ENCODE measurements at regions not wholly inside any gene's neighbourhood (a gene's known extent, or its start where the extent isn't known, plus 50 kb on each side); places are given as distances from the start of the nearest gene placed in this dataset.

DNA sequence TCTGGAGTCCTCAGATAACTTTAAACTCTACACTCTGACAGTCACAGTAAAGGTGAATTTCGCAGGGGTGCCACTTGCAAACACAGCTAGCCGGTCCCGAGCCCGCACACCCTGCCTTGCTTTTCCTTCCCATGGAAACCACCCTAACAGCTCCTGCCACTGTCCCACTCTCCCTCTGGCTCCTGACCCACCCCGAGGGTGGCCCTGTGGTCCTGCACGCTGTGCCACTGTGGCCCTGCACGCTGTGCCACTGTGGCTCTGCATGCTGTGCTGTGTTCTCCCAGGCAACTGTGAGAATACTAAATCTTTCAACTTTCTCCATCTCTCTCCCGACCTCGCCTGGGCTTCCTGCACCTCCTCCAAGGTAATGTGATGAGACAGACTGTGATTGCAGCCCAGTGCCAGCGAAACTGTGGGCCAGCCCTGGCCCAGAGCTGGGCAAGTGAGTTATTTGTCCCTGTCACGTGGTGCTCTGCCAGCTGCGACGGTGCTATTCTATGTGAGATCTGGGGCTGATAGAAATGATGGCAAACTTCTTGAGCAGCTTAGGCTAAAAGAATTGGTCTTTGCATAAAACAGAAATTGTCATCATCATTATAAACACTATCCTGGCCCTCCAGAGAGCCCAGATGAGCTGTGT is 63.4 kb upstream of the TARBP1 start:
- Histone ChIP-seq H3K9ac (ENCODE audit: low read length) (no peak overlapping the region), H3K4me1 (ENCODE audit: control insufficient read depth, insufficient read depth, low read length) (peaks cover 33% of the 10 kb centered on the region), H3K4me3 (ENCODE audit: low read length) (no peak overlapping the region)

GRCh38 chr1:234541286-234541975 is 62.5 kb upstream of the TARBP1 start:
- Histone ChIP-seq H3K9ac (ENCODE audit: low read length) (no peak overlapping the region), H3K9me3 (ENCODE audit: control insufficient read depth, low read length) (no peaks in the 10 kb centered on the region), H3K4me1 (ENCODE audit: control insufficient read depth, insufficient read depth, low read length) (peaks cover 42% of the 10 kb centered on the region), H3K4me3 (ENCODE audit: low read length) (no peak overlapping the region), H3K27me3 (ENCODE audit: control insufficient read depth, insufficient read depth, low read length) (no peaks in the 10 kb centered on the region), H3K36me3 (ENCODE audit: control insufficient read depth, insufficient read depth, low read length) (no peaks in the 10 kb centered on the region)

More for the DNA sequence above, 63.4 kb upstream of the TARBP1 start:
- no peaks in the 10 kb centered on the region for H3K27me3 ChIP-seq (ENCODE audit: control insufficient read depth, insufficient read depth, low read length)
- H3K36me3 ChIP-seq (ENCODE audit: control insufficient read depth, insufficient read depth, low read length): no peaks in the 10 kb centered on the region
- no peaks in the 10 kb centered on the region for H3K9me3 ChIP-seq (ENCODE audit: control insufficient read depth, low read length)

GRCh38 chr1:234540404-234540762 is 61.4 kb upstream of the TARBP1 start:
- Histone ChIP-seq H3K36me3 (ENCODE audit: control insufficient read depth, insufficient read depth, low read length) (no peaks in the 10 kb centered on the region), H3K9ac (ENCODE audit: low read length) (no peak overlapping the region), H3K4me3 (ENCODE audit: low read length) (no peak overlapping the region), H3K4me1 (ENCODE audit: control insufficient read depth, insufficient read depth, low read length) (peaks cover 45% of the 10 kb centered on the region), H3K27me3 (ENCODE audit: control insufficient read depth, insufficient read depth, low read length) (no peaks in the 10 kb centered on the region), H3K9me3 (ENCODE audit: control insufficient read depth, low read length) (no peaks in the 10 kb centered on the region)

GRCh38 chr1:234539666-234540403 is 60.9 kb upstream of the TARBP1 start:
- peaks cover 45% of the 10 kb centered on the region for H3K4me1 ChIP-seq (ENCODE audit: control insufficient read depth, insufficient read depth, low read length)
- H3K9me3 ChIP-seq (ENCODE audit: control insufficient read depth, low read length): no peaks in the 10 kb centered on the region
- no peaks in the 10 kb centered on the region for H3K27me3 ChIP-seq (ENCODE audit: control insufficient read depth, insufficient read depth, low read length)
- H3K4me3 ChIP-seq (ENCODE audit: low read length): no peak overlapping the region
- H3K36me3 ChIP-seq (ENCODE audit: control insufficient read depth, insufficient read depth, low read length): no peaks in the 10 kb centered on the region
- H3K9ac ChIP-seq (ENCODE audit: low read length): no peak overlapping the region

DNA sequence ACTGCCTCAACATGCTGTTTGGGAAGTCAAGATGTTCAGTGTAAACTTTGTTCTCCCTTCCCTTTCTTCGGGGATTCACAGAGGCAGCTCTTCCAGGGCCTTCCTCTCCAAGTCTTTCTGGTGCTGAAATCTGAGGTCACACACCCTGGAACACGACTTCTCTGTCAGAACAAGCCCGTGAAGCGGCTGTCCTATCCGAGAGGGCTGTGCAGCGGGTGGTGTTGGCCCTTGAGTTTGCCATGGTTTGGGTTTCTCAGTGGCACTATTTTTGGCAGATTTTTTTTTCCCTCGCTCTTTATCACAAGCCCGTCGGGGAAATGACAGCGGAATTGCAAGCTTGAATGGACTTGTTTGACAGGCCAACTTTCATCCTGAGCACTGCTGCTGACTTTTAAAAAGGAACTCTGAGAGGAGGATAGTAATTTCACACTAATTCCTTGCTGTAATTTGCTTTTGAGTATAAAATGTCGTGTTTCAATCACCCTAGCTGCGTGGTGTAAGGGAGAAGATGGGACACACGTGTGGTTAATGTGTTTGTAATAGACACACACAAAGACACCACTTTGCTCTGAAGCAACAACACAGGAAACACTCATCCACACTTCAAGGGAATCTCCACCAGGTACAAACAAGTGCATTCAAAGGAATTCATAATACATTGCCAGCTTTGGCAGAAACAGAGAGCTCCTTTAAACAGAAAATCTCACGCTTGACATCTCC is 60.1 kb upstream of the TARBP1 start:
- no peaks in the 10 kb centered on the region for H3K36me3 ChIP-seq (ENCODE audit: control insufficient read depth, insufficient read depth, low read length)
- H3K4me1 ChIP-seq (ENCODE audit: control insufficient read depth, insufficient read depth, low read length): peaks cover 47% of the 10 kb centered on the region
- H3K9ac ChIP-seq (ENCODE audit: low read length): no peak overlapping the region
- no peaks in the 10 kb centered on the region for H3K27me3 ChIP-seq (ENCODE audit: control insufficient read depth, insufficient read depth, low read length)
- H3K9me3 ChIP-seq (ENCODE audit: control insufficient read depth, low read length): no peaks in the 10 kb centered on the region
- H3K4me3 ChIP-seq (ENCODE audit: low read length): no peak overlapping the region

GRCh38 chr1:234538062-234538731 is 59.2 kb upstream of the TARBP1 start:
- Histone ChIP-seq H3K4me1 (ENCODE audit: control insufficient read depth, insufficient read depth, low read length) (peaks cover 48% of the 10 kb centered on the region), H3K36me3 (ENCODE audit: control insufficient read depth, insufficient read depth, low read length) (no peaks in the 10 kb centered on the region), H3K9ac (ENCODE audit: low read length) (no peak overlapping the region), H3K27me3 (ENCODE audit: control insufficient read depth, insufficient read depth, low read length) (no peaks in the 10 kb centered on the region), H3K9me3 (ENCODE audit: control insufficient read depth, low read length) (no peaks in the 10 kb centered on the region), H3K4me3 (ENCODE audit: low read length) (no peak overlapping the region)

DNA sequence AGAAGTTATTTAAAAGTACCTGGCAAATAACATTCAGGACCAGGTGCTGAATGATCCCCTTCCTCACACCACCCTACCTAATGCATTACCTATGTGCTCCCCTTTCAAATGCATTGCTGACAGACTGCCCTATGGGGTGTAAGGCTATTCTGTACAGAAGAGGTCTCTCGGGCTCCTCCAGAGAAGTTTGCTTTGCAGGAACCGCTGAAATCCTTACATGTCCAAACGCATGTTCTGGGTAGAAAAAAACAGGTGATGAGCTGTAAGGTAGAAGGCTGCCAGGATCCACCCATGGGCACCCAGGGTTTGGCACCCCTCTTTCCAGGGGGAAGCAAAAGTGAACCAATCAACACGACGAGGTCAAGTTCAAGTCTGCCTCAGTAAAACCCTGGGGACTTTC is 58.3 kb upstream of the TARBP1 start:
- Histone ChIP-seq H3K27me3 (ENCODE audit: control insufficient read depth, insufficient read depth, low read length) (no peaks in the 10 kb centered on the region), H3K9me3 (ENCODE audit: control insufficient read depth, low read length) (no peaks in the 10 kb centered on the region), H3K4me1 (ENCODE audit: control insufficient read depth, insufficient read depth, low read length) (peaks cover 58% of the 10 kb centered on the region), H3K9ac (ENCODE audit: low read length) (no peak overlapping the region), H3K4me3 (ENCODE audit: low read length) (no peak overlapping the region), H3K36me3 (ENCODE audit: control insufficient read depth, insufficient read depth, low read length) (no peaks in the 10 kb centered on the region)

GRCh38 chr1:234536741-234537140 is 57.8 kb upstream of the TARBP1 start:
- H3K9ac ChIP-seq (ENCODE audit: low read length): no peak overlapping the region
- no peak overlapping the region for H3K4me3 ChIP-seq (ENCODE audit: low read length)
- no peaks in the 10 kb centered on the region for H3K9me3 ChIP-seq (ENCODE audit: control insufficient read depth, low read length)
- no peaks in the 10 kb centered on the region for H3K27me3 ChIP-seq (ENCODE audit: control insufficient read depth, insufficient read depth, low read length)
- H3K4me1 ChIP-seq (ENCODE audit: control insufficient read depth, insufficient read depth, low read length): peaks cover 63% of the 10 kb centered on the region
- H3K36me3 ChIP-seq (ENCODE audit: control insufficient read depth, insufficient read depth, low read length): no peaks in the 10 kb centered on the region

GRCh38 chr1:234535763-234536515 is 57.0 kb upstream of the TARBP1 start:
- Histone ChIP-seq H3K9me3 (ENCODE audit: control insufficient read depth, low read length) (no peaks in the 10 kb centered on the region), H3K27me3 (ENCODE audit: control insufficient read depth, insufficient read depth, low read length) (no peaks in the 10 kb centered on the region), H3K4me1 (ENCODE audit: control insufficient read depth, insufficient read depth, low read length) (peaks cover 71% of the 10 kb centered on the region), H3K4me3 (ENCODE audit: low read length) (no peak overlapping the region), H3K36me3 (ENCODE audit: control insufficient read depth, insufficient read depth, low read length) (no peaks in the 10 kb centered on the region), H3K9ac (ENCODE audit: low read length) (peak overlapping the region; percentile 24)

DNA sequence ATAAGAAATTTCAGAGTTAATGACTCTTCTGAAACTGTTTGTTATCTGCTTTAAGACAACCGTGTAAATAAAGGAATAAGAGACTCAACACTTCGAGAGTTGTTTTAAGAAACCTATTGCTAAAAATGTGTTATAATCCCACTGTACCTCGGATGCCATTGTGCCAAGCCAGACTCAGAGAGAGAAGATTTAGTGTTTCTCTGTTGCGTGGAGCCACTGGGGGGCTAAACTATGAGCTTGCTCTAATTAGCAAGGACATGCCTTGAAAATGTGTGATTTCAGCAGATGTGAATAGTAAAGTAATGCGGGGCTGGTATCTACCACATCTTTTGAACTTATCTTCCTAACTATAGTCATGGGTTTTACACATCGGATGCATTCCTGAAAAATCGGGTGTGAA is 56.2 kb upstream of the TARBP1 start:
- H3K27me3 ChIP-seq (ENCODE audit: control insufficient read depth, insufficient read depth, low read length): no peaks in the 10 kb centered on the region

More for the DNA sequence above, 56.2 kb upstream of the TARBP1 start:
- H3K4me3 ChIP-seq (ENCODE audit: low read length): no peak overlapping the region
- H3K4me1 ChIP-seq (ENCODE audit: control insufficient read depth, insufficient read depth, low read length): peaks cover 71% of the 10 kb centered on the region
- H3K9ac ChIP-seq (ENCODE audit: low read length): peak overlapping the region; percentile 9
- H3K36me3 ChIP-seq (ENCODE audit: control insufficient read depth, insufficient read depth, low read length): no peaks in the 10 kb centered on the region
- H3K9me3 ChIP-seq (ENCODE audit: control insufficient read depth, low read length): no peaks in the 10 kb centered on the region
